ENCODE measurements at regions not wholly inside any gene's neighbourhood (a gene's known extent, or its start where the extent isn't known, plus 50 kb on each side); places are given as distances from the start of the nearest gene placed in this dataset.
A peak's percentile ranks its signal among the peaks of the same experiment; 100 is the strongest.

DNA sequence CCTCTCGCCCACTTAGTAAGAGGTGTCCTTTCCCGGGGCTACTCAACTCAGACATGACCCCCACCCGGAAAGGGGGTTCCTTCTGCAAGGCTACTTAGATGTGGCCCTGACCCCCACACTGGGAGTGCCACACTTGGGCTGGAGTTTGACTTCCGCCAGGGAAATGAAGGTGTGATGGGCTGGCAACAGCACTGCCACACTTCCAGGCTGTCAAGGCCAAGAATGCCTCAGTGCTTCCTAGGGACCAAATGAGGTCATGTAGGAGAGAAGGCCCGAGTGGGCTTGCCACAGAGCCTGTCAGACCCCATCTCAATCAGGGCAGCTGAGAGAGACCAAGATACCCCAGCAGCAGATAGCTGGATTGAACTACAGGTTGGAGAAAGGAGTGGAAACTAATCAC lies 55.5 kb downstream of the DRD1 start:
- no peak for DNase-seq

DNA sequence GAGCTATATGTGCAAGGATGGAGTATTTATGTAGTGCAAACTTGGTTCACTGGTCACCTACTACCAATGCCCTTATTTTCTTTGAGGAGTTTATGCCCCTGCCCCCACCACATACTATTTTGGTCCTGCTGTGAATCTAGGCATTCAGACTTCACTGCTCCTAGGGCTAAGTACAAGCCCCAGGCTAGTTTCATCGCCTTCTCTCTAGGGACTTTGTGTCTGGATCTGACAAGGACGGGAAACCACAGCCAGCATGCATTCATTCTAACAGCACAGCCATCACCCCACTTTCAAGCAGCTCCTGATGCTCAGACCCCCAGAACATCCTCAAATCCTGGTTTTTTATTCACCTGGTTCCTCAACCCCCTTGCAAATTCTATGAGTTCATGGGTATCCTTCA lies 56.8 kb downstream of the DRD1 start:
- DNase-seq, result no peak

DNA sequence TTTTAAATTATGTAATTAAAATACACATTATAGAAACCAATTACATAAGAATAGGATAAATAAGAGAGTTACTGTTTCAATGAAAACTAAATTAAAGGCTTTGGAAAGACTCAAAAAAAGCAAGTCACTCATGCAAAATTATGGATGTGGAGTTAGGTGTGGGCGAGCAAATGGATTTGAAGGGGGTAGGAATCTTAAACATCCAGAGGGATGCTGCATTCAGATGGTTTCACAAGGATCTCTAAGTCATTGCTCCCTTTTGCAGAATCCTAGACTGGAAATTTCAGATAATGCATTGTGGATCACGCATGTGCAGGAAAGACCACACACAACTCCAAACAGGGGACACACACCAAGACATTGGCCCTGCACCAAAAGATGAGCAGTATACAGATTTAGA lies 57.5 kb downstream of the DRD1 start:
- DNase-seq, result no peak

- DNase-seq, result no peak
Measured at GRCh38 chr5:175385691-175386362, 58.2 kb downstream of the DRD1 start.

DNA sequence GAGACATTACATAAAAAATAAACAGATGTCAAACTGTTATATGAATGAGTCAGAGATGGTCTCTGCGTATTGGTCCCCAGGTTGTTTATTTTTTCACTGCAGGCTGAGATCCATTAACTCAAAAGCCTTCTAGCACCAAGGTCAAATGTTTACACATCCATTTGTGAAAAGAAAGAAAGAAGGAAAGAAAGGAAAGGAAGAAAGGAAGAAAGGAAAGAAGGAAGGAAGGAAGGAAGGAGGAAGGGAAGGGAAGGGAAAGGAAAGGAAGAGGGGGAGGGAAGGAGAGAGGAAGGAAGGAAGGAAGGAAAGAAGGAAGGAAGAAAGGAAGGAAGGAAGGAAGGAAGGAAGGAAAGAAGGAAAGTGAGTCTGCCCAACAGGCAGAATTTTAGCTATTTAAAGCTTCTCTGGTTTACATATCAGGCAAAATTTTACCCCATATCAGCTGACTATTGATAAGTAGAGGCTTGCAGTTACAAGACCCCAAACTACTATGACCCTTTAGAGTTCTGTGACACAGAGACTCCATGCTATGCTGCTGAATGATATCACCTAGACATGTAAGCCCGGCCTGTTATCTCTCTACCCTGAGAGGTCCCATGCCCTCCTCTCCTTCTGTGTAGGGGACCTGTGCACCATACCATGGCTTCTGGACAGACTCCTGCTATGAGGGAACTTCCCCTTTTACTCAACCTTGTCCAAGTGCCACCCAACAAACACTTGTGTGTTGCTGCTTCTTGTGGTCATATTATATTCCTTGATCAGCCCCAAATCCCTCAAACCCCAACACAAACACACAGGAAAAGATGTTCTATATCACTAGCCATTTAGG lies 59.0 kb downstream of the DRD1 start:
- DNase-seq, result no peak

GRCh38 chr5:175383350-175383749 lies 60.6 kb downstream of the DRD1 start:
- DNase-seq, result peak; percentile 52

GRCh38 chr5:175382171-175382570 lies 61.8 kb downstream of the DRD1 start:
- DNase-seq, result no peak

- DNase-seq, result no peak
Measured at GRCh38 chr5:175381130-175381529, 62.9 kb downstream of the DRD1 start.

GRCh38 chr5:175380701-175381100 lies 63.3 kb downstream of the DRD1 start:
- no peak for DNase-seq

DNA sequence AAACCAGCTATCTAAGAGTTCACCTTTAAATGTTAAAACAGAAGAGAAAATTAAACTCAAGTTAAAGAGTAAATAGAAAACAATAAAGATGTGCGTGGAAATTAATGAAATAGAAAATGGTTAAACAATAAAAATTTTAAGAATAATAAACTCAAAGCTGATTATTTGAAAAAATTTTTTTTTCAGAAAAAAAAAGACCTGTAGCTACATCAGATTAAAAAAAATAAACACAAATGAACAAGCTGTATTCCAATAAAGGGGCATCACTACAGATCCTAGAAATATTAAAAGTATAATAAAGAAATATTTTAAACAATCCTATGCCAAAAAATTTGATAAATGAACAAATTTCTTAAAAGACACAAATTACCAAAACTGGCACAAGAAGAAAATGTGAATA lies 64.1 kb downstream of the DRD1 start:
- no peak for DNase-seq

GRCh38 chr5:175378444-175379028 lies 65.4 kb downstream of the DRD1 start:
- no peak for DNase-seq

GRCh38 chr5:175377816-175378215 lies 66.2 kb downstream of the DRD1 start:
- no peak for DNase-seq

DNA sequence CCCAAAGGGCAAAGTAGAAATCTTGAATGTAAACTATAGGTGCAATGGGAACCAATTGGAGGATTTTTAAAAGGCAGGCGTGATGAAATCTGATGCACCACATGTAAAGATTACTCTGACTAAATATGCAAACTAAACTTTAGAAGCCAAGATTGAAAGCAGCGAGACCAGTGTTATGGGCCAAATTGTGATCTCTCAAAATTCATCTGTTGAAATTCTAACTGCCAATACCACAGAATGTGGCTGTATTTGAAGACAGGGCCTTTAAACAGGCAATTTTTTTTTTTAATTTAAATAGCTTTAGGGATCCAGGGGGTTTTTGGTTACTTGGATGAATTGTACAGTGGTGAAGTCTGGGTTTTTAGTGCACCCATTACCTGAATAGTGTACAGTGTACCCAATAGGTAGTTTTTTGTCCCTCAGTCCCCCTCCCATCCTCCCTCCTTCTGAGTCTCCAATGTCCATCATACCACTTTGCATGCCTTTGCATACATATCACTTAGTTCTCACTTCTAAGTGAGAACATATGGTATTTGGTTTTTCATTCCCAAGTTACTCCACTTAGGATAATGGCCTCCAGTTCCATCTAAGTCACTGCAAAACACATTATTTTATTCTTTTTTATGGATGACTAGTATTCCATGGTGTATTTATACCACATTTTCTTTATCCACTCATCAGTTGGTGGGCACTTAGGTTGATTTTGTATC lies 69.7 kb downstream of the DRD1 start:
- no peak for DNase-seq

GRCh38 chr5:175365866-175366265 lies 78.1 kb downstream of the DRD1 start:
- DNase-seq, result no peak

GRCh38 chr5:175363300-175363699 lies 80.7 kb downstream of the DRD1 start:
- DNase-seq, result no peak

GRCh38 chr5:175357995-175358394 lies 86.0 kb downstream of the DRD1 start:
- DNase-seq, result no peak

DNA sequence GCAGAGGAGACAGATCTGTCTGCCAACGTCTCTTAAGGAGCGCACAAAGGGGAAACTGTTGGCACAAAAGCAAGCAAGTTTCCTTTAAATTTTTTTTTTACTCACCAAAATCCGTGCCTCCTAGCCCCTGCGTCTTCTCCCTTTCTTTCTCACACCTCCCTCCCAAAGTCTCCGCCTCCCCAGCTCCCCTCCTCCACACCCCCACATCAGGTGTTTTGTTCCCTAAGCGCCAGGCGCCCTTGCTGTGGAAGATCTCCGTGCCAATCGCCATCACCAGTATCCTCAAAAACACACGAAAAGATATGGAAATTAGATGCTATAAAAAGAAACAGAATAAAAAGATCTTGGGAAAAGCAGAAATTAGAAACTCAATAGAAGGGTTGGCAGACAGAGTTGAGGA lies 87.6 kb downstream of the DRD1 start:
- no peak for DNase-seq

DNA sequence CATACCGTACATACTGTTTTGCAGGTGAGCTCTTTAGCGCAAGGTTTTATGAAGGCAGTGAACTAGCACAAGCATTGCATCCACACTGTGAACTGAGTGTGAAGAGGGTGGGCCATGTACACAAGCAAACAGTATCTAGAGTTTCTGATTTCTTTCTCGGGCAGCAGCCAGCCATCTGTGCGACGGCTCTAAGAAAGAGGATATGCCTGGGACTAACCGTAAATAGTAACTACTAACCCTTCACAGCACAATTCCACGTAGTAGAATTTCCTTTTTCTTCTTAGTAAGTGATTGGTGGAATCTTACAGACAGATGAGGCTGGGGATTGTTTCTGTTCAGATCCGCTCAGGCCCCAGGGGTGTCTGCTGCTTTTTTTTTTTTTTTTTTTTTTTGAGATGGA lies 89.0 kb downstream of the DRD1 start:
- no peak for DNase-seq

GRCh38 chr5:175353926-175354325 lies 90.1 kb downstream of the DRD1 start:
- no peak for DNase-seq

DNA sequence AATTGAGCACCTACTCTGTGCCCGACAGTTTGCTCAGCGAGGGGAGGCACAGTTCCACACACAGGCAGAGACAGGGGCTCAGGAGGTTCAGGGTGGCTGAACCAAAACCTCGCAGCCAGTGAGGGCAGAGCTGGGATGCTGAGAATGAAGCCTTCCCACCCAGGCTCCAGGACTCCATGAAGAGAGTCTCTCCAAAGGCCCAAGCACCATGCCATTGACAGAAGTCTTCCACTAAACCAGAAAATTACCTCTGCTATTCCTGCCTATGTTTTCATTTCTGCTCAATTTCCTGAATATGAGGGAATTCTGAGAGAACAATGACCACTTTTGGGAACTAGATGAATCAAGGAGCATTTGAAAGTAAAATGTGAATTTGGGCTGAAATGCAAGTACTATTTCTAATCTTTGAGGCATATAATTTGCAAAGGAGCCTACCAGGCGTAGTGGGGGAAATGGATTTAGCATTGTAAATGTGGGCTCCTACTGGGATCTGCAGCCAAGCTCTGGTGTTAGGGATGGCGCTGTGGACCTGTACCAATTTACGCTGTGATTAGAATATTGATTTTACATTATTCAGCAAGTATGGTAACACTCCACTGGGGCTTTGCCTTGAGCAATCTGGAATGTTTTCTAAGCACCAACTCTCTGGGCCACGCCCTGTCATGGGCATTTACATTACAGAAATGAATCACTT lies 91.9 kb downstream of the DRD1 start:
- no peak for DNase-seq

DNA sequence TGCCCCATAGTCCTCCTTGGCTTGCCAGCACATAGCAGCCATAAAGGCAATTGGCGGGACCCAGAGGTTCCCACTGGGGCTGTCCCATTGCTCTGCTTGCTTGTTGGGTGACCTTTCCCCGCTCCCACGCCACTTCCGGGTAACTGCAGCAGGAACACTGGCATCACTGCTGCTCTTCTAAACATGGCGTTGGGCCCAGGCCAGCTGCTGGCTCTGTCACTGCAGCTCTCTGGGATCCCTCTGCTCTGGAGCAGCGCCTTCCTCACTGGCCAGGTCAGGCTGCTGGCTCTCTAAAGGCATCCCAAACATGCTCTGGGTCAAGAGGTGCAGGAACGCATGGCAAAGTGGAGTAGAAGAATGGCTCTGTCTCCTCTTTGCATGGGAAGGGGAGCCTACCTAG lies 92.9 kb downstream of the DRD1 start:
- DNase-seq, result no peak

GRCh38 chr5:175347931-175348330 lies 96.1 kb downstream of the DRD1 start:
- DNase-seq, result no peak

GRCh38 chr5:175347027-175347426 lies 97.0 kb downstream of the DRD1 start:
- DNase-seq, result no peak
